ENCODE measurements at regions not wholly inside any gene's neighbourhood (a gene's known extent, or its start where the extent isn't known, plus 50 kb on each side); places are given as distances from the start of the nearest gene placed in this dataset.

DNA sequence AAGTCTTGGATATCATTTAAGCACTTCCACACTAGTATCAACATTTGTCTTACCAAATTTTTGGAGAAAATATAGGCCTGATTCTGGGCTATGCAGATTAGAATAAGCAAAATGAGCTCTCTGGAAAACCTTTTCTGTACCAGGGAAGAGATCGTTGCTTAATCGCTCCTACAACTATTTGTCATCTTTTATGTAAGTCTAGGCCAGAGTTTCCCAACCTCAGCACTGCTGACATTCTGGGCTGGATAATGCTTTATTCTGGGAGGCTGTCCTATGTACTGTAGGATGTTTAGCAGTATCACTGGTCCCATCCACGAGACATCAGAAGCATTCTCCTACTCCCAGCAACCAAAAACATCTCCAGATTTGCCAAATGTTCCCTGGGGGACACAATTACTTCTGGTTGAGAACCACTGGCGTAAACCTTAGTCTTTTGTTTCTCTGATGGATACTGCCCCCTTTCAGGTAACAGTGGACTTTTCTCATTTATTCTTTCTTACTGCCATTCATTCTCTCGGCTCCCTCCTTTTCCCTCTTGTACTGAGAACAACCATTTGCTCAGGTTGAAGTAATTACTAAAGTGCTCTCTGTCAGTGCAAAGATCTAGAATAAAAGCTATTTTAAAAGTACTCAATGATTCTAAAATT, 316.9 kb upstream of the E2F7 start:
- no peaks in the 10 kb centered on the region for H3K36me3 ChIP-seq
- no peak for DNase-seq
- no peak overlapping the region for H3K27ac ChIP-seq
- H3K9me3 ChIP-seq (replicated peaks), result no peaks in the 10 kb centered on the region
- no peak overlapping the region for H3K4me3 ChIP-seq
- 0 out of 2 replicates have a peak, but pooled peaks cover 3% of the 10 kb centered on the region for H3K27me3 ChIP-seq
- no peaks in the 10 kb centered on the region for H3K4me1 ChIP-seq

- Histone ChIP-seq H3K36me3 (no peaks in the 10 kb centered on the region), H3K9me3 (replicated peaks) (no peaks in the 10 kb centered on the region), H3K4me1 (no peaks in the 10 kb centered on the region), H3K4me3 (no peak overlapping the region), H3K27ac (no peak overlapping the region), H3K27me3 (0 out of 2 replicates have a peak, but pooled peaks cover 2% of the 10 kb centered on the region)
- no peak for DNase-seq
Observed at GRCh38 chr12:77377622-77378021, 312.3 kb upstream of the E2F7 start.

DNA sequence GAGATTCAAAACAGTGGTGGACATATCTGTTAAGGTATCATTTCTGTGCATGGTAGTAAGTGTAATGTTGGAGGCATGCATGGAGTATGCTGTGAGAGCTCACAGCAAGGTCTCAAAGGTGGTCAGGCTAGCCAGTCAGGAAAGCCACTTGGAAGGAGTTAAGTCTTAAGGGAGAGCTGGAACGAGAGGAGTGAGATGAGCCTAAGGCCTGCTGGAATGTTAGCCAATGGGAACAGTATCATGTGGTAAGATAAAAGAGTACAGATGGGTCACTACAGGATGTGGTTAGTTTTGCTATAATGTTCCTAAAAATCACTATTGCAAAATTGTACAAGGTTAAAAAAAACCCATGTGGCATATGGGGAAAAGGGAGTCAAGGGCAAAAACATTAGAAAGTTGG, 311.7 kb upstream of the E2F7 start:
- DNase-seq, result no peak
- Histone ChIP-seq H3K27ac (no peak overlapping the region), H3K9me3 (replicated peaks) (no peaks in the 10 kb centered on the region), H3K4me1 (no peaks in the 10 kb centered on the region), H3K4me3 (no peak overlapping the region), H3K36me3 (no peaks in the 10 kb centered on the region), H3K27me3 (no peaks in the 10 kb centered on the region)

DNA sequence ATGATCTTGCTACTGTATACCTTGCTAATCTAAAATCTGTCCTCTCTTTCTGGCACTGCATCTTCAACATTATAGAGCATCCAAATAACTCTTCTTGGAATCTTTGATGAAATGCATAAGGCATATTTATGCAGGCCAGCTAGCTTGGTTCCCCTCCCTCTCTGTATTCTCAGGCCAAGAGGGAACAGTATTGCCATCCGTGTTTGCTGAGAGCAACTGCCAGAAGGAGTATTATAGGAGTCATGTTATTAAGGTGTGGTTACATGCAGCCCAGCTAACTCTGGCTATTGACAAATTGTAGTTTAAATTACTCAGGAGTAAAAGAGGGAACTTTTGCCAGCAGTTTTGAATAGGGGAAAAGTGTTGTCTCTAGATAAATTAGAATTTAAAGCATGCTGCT, 309.3 kb upstream of the E2F7 start:
- H3K36me3 ChIP-seq, result no peaks in the 10 kb centered on the region
- H3K27me3 ChIP-seq, result no peaks in the 10 kb centered on the region
- no peak for DNase-seq
- no peaks in the 10 kb centered on the region for H3K4me1 ChIP-seq
- no peak overlapping the region for H3K27ac ChIP-seq
- H3K4me3 ChIP-seq, result no peak overlapping the region
- no peaks in the 10 kb centered on the region for H3K9me3 ChIP-seq (replicated peaks)

- no peak for DNase-seq
- Histone ChIP-seq H3K27me3 (no peaks in the 10 kb centered on the region), H3K4me1 (no peaks in the 10 kb centered on the region), H3K36me3 (no peaks in the 10 kb centered on the region), H3K9me3 (replicated peaks) (no peaks in the 10 kb centered on the region), H3K27ac (no peak overlapping the region), H3K4me3 (no peak overlapping the region)
Observed at GRCh38 chr12:77372494-77372893, 307.1 kb upstream of the E2F7 start.

DNA sequence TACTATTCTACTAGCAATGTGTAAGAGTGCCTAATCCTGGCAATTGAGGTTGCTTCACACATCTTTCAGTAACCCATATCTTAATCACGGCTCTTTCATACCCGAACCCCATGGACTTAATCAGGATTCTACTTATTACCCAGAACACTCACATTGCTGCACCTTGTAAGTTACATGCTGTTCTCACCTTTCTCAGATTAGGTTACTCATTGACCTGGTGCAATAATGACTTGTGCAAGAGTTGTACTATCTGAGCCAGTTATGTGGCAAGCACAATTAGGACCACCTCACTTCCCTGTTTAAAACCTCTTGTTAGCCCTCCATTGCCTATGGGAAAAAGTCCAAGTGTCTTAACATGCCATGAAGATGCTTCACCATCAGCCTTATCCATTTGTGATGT, 306.7 kb upstream of the E2F7 start:
- no peak for DNase-seq
- H3K36me3 ChIP-seq, result no peaks in the 10 kb centered on the region
- no peaks in the 10 kb centered on the region for H3K9me3 ChIP-seq (replicated peaks)

GRCh38 chr12:77368379-77368778, 303.0 kb upstream of the E2F7 start:
- Histone ChIP-seq H3K36me3 (no peaks in the 10 kb centered on the region), H3K9me3 (replicated peaks) (no peaks in the 10 kb centered on the region), H3K27me3 (no peaks in the 10 kb centered on the region), H3K4me1 (no peaks in the 10 kb centered on the region), H3K27ac (no peak overlapping the region), H3K4me3 (no peak overlapping the region)
- no peak for DNase-seq

More for the DNA sequence above, 306.7 kb upstream of the E2F7 start:
- no peak overlapping the region for H3K4me3 ChIP-seq
- H3K4me1 ChIP-seq, result no peaks in the 10 kb centered on the region
- H3K27ac ChIP-seq, result no peak overlapping the region
- H3K27me3 ChIP-seq, result no peaks in the 10 kb centered on the region

GRCh38 chr12:77366616-77367015, 301.2 kb upstream of the E2F7 start:
- no peaks in the 10 kb centered on the region for H3K27me3 ChIP-seq

GRCh38 chr12:77364400-77364799, 299.0 kb upstream of the E2F7 start:
- Histone ChIP-seq H3K27ac (no peak overlapping the region), H3K4me3 (no peak overlapping the region), H3K36me3 (no peaks in the 10 kb centered on the region), H3K27me3 (no peaks in the 10 kb centered on the region), H3K4me1 (no peaks in the 10 kb centered on the region), H3K9me3 (replicated peaks) (no peaks in the 10 kb centered on the region)
- DNase-seq, result no peak

More at GRCh38 chr12:77366616-77367015, 301.2 kb upstream of the E2F7 start:
- Histone ChIP-seq H3K36me3 (no peaks in the 10 kb centered on the region), H3K4me3 (no peak overlapping the region), H3K4me1 (no peaks in the 10 kb centered on the region), H3K9me3 (replicated peaks) (no peaks in the 10 kb centered on the region), H3K27ac (no peak overlapping the region)
- no peak for DNase-seq

DNA sequence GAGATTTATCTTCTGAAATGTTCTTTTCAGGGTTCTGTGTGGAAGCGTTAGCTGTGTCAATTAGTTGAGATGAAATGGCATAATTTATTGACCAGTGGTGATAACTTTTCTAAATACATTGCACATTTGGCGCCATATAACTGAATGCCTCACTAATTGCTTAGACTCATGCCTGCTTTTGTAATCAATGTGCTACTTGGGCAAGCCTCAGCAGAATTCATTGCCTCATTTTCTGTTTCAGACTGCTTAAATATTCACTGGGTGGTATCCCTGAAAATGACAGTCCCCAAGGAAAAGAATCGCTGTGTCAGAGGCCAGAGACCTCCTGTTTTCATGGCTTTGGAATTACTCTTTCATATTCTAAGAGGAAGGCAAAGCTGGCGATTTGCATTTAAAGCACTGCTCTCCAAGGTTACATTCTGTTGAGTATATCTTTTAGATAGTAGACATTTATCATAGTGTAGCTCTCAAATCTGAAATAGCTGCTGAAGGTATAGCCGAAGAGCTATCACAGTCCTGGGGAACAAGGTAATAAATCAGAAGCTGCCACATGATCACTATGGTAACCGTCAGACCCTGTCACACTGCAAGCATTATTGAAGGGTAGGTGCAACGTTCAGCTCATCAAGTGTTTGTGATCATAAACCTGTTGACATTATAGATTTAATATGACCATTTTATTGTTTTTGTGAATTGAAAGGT, 297.3 kb upstream of the E2F7 start:
- H3K27ac ChIP-seq, result no peak overlapping the region
- no peaks in the 10 kb centered on the region for H3K36me3 ChIP-seq
- H3K27me3 ChIP-seq, result no peaks in the 10 kb centered on the region
- no peaks in the 10 kb centered on the region for H3K9me3 ChIP-seq (replicated peaks)
- H3K4me3 ChIP-seq, result no peak overlapping the region
- H3K4me1 ChIP-seq, result no peaks in the 10 kb centered on the region
- DNase-seq, result no peak

DNA sequence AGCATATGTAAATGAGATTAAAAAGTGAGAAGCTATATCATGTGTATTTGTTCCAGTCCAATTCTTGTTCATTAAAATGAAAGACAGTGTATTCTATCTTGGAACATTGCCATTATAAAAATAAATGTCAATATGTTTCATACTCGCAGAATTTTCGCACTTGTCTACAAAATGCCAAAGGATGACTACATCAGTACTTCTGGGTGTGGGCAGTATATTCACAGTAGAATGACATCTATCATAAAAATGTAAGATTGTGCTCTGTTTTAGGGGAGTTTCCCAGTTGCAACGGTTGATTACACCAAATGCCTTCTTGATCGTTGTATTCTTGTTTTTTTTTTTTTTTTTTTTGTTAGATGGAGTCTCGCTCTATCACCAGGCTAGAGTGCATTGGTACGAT, 292.3 kb upstream of the E2F7 start:
- Histone ChIP-seq H3K4me1 (no peaks in the 10 kb centered on the region), H3K36me3 (no peaks in the 10 kb centered on the region), H3K27ac (no peak overlapping the region), H3K9me3 (replicated peaks) (no peaks in the 10 kb centered on the region), H3K27me3 (no peaks in the 10 kb centered on the region), H3K4me3 (no peak overlapping the region)
- no peak for DNase-seq

GRCh38 chr12:77354766-77355362, 289.5 kb upstream of the E2F7 start:
- Histone ChIP-seq H3K27ac (no peak overlapping the region), H3K9me3 (replicated peaks) (no peaks in the 10 kb centered on the region)
- DNase-seq, result no peak

GRCh38 chr12:77352946-77353345, 287.6 kb upstream of the E2F7 start:
- DNase-seq, result no peak
- no peaks in the 10 kb centered on the region for H3K4me1 ChIP-seq
- no peak overlapping the region for H3K27ac ChIP-seq

More at GRCh38 chr12:77354766-77355362, 289.5 kb upstream of the E2F7 start:
- H3K4me1 ChIP-seq, result no peaks in the 10 kb centered on the region
- H3K27me3 ChIP-seq, result no peaks in the 10 kb centered on the region
- H3K36me3 ChIP-seq, result no peaks in the 10 kb centered on the region
- H3K4me3 ChIP-seq, result no peak overlapping the region

GRCh38 chr12:77351860-77352259, 286.5 kb upstream of the E2F7 start:
- Histone ChIP-seq H3K36me3 (no peaks in the 10 kb centered on the region), H3K27ac (no peak overlapping the region), H3K4me3 (no peak overlapping the region), H3K27me3 (no peaks in the 10 kb centered on the region), H3K9me3 (replicated peaks) (no peaks in the 10 kb centered on the region), H3K4me1 (no peaks in the 10 kb centered on the region)
- no peak for DNase-seq

More at GRCh38 chr12:77352946-77353345, 287.6 kb upstream of the E2F7 start:
- no peaks in the 10 kb centered on the region for H3K36me3 ChIP-seq
- H3K9me3 ChIP-seq (replicated peaks), result no peaks in the 10 kb centered on the region
- no peaks in the 10 kb centered on the region for H3K27me3 ChIP-seq
- H3K4me3 ChIP-seq, result no peak overlapping the region

- no peak overlapping the region for H3K4me3 ChIP-seq
- H3K9me3 ChIP-seq (replicated peaks), result no peaks in the 10 kb centered on the region
- no peaks in the 10 kb centered on the region for H3K27me3 ChIP-seq
- no peaks in the 10 kb centered on the region for H3K36me3 ChIP-seq
- no peaks in the 10 kb centered on the region for H3K4me1 ChIP-seq
- no peak for DNase-seq
- H3K27ac ChIP-seq, result no peak overlapping the region
Observed at GRCh38 chr12:77349689-77350370, 284.5 kb upstream of the E2F7 start.

All from SJCRH30 (cell line).